ENCODE measurements at regions not wholly inside any gene's neighbourhood (a gene's known extent, or its start where the extent isn't known, plus 50 kb on each side); places are given as distances from the start of the nearest gene placed in this dataset.
"Not testable (repeated sequence)": the region's sequence is repeated elsewhere in the genome, so short reads cannot be mapped to it uniquely, and the experiment has no call there.

- Histone ChIP-seq H4K20me1 (ENCODE audit: insufficient read depth) (no peaks in the 10 kb centered on the region), H3K4me3 (IDR thresholded peaks at IDR 0.05; ENCODE audit: insufficient read depth, low read depth, low read length) (no peak overlapping the region), H3K4me1 (ENCODE audit: low read depth, poor library complexity, severe bottlenecking) (no peaks in the 10 kb centered on the region), H3K27me3 (ENCODE audit: insufficient read depth, low read depth) (no peaks in the 10 kb centered on the region), H3K36me3 (ENCODE audit: insufficient read depth) (no peaks in the 10 kb centered on the region), H3K79me2 (ENCODE audit: insufficient read depth, low read depth) (no peaks in the 10 kb centered on the region), H3K4me2 (no peak overlapping the region), H3K9ac (no peak overlapping the region), H3K27ac (no peak overlapping the region), H2AFZ (ENCODE audit: low read depth) (no peak overlapping the region)
- TF ChIP-seq CTCF (conservative IDR thresholded peaks at IDR 0.05; ENCODE audit: low read depth, low read length), result no peak
Measured at GRCh38 chr13:79987323-79987722, 353.6 kb downstream of the SPRY2 start.

GRCh38 chr13:79986890-79987289, 354.0 kb downstream of the SPRY2 start:
- Histone ChIP-seq H3K4me2 (no peak overlapping the region), H3K4me3 (IDR thresholded peaks at IDR 0.05; ENCODE audit: insufficient read depth, low read depth, low read length) (no peak overlapping the region), H3K27ac (no peak overlapping the region), H2AFZ (ENCODE audit: low read depth) (no peak overlapping the region), H3K27me3 (ENCODE audit: insufficient read depth, low read depth) (no peaks in the 10 kb centered on the region), H3K4me1 (ENCODE audit: low read depth, poor library complexity, severe bottlenecking) (no peaks in the 10 kb centered on the region), H3K9ac (no peak overlapping the region), H3K79me2 (ENCODE audit: insufficient read depth, low read depth) (no peaks in the 10 kb centered on the region), H4K20me1 (ENCODE audit: insufficient read depth) (no peaks in the 10 kb centered on the region), H3K36me3 (ENCODE audit: insufficient read depth) (no peaks in the 10 kb centered on the region)
- TF ChIP-seq CTCF (conservative IDR thresholded peaks at IDR 0.05; ENCODE audit: low read depth, low read length), result no peak

- not testable (repeated sequence) for H3K79me2 ChIP-seq (ENCODE audit: insufficient read depth, low read depth); H3K9ac ChIP-seq
Measured at GRCh38 chr13:79974935-79975650, 365.8 kb downstream of the SPRY2 start.

GRCh38 chr13:79973533-79973963, 367.4 kb downstream of the SPRY2 start:
- Histone ChIP-seq H2AFZ (ENCODE audit: low read depth) (no peak overlapping the region), H3K4me2 (no peak overlapping the region), H3K36me3 (ENCODE audit: insufficient read depth) (no peaks in the 10 kb centered on the region), H3K27me3 (ENCODE audit: insufficient read depth, low read depth) (no peaks in the 10 kb centered on the region), H3K27ac (no peak overlapping the region), H3K79me2 (ENCODE audit: insufficient read depth, low read depth) (no peaks in the 10 kb centered on the region), H3K4me1 (ENCODE audit: low read depth, poor library complexity, severe bottlenecking) (no peaks in the 10 kb centered on the region), H3K9ac (no peak overlapping the region), H4K20me1 (ENCODE audit: insufficient read depth) (no peaks in the 10 kb centered on the region), H3K4me3 (IDR thresholded peaks at IDR 0.05; ENCODE audit: insufficient read depth, low read depth, low read length) (no peak overlapping the region)
- peak; percentile 62 for TF ChIP-seq CTCF (conservative IDR thresholded peaks at IDR 0.05; ENCODE audit: low read depth, low read length)

More at GRCh38 chr13:79974935-79975650, 365.8 kb downstream of the SPRY2 start:
- not testable (repeated sequence) for H3K36me3 ChIP-seq (ENCODE audit: insufficient read depth); H3K27me3 ChIP-seq (ENCODE audit: insufficient read depth, low read depth); H3K27ac ChIP-seq; H2AFZ ChIP-seq (ENCODE audit: low read depth); H3K4me3 ChIP-seq (IDR thresholded peaks at IDR 0.05; ENCODE audit: insufficient read depth, low read depth, low read length); H3K4me2 ChIP-seq; H4K20me1 ChIP-seq (ENCODE audit: insufficient read depth); H3K4me1 ChIP-seq (ENCODE audit: low read depth, poor library complexity, severe bottlenecking)

- Histone ChIP-seq H3K27me3 (ENCODE audit: insufficient read depth, low read depth) (no peaks in the 10 kb centered on the region), H3K36me3 (ENCODE audit: insufficient read depth) (no peaks in the 10 kb centered on the region), H2AFZ (ENCODE audit: low read depth) (no peak overlapping the region), H3K4me2 (no peak overlapping the region), H3K79me2 (ENCODE audit: insufficient read depth, low read depth) (no peaks in the 10 kb centered on the region), H3K4me3 (IDR thresholded peaks at IDR 0.05; ENCODE audit: insufficient read depth, low read depth, low read length) (no peak overlapping the region), H4K20me1 (ENCODE audit: insufficient read depth) (no peaks in the 10 kb centered on the region), H3K27ac (no peak overlapping the region), H3K9ac (no peak overlapping the region), H3K4me1 (ENCODE audit: low read depth, poor library complexity, severe bottlenecking) (no peaks in the 10 kb centered on the region)
- no peak for TF ChIP-seq CTCF (conservative IDR thresholded peaks at IDR 0.05; ENCODE audit: low read depth, low read length)
Measured at GRCh38 chr13:79972066-79972569, 368.8 kb downstream of the SPRY2 start.
